HAP-1 (cell line): ENCODE measurements at regions not wholly inside any gene's neighbourhood (a gene's known extent, or its start where the extent isn't known, plus 50 kb on each side); places are given as distances from the start of the nearest gene placed in this dataset.

Source experiments
- DNase-seq, 2 experiments: peaks; one replicate each; pipeline ENCODE4 v3.0.0-alpha.2; 2016 to 2020; ENCODE audit warnings: low spot score in 2 of 2
- H3K27me3 ChIP-seq: fragments of 250-450 bp; sonication (Bioruptor Pico); 2 replicates; pipeline ENCODE4 v1.5.1; 2020; ENCODE audit warnings: low read depth, mild to moderate bottlenecking, moderate library complexity
- H3K36me3 ChIP-seq: fragments of 250-450 bp; sonication (Bioruptor Pico); replicated peaks from 2 replicates; pipeline ENCODE4 v1.5.1; 2020; ENCODE audit warnings: mild to moderate bottlenecking
- H3K4me1 ChIP-seq: fragments of 250-450 bp; sonication (Bioruptor Pico); 2 replicates; pipeline ENCODE4 v1.5.1; 2020; ENCODE audit warnings: mild to moderate bottlenecking
- H3K4me3 ChIP-seq: fragments of 250-450 bp; sonication (Bioruptor Pico); 2 replicates; pipeline ENCODE4 v1.5.1; 2020; ENCODE audit warnings: mild to moderate bottlenecking, moderate library complexity
- H3K9me3 ChIP-seq: fragments of 250-450 bp; sonication (Bioruptor Pico); 2 replicates; pipeline ENCODE4 v1.5.1; 2020; ENCODE audit warnings: mild to moderate bottlenecking, moderate library complexity
- in situ Hi-C: fragments of 300-500 bp; cut with MboI; formaldehyde crosslinking; loops from 3 replicates; pipeline ENCODE4 v1.14.3; 2020; ENCODE audit warnings: low sequenced_read_pairs, inconsistent platforms, mixed read lengths

GRCh38 chr2:146143971-146144370, 1624.1 kb upstream of the ZEB2 start:
- in situ Hi-C loops = no loop called here
- no peak overlapping the region for H3K4me3 ChIP-seq
- no peaks in the 10 kb centered on the region for H3K36me3 ChIP-seq
- 0 out of 2 replicates have a peak, but pooled peaks cover 3% of the 10 kb centered on the region for H3K9me3 ChIP-seq
- no peak for DNase-seq
- no peaks in the 10 kb centered on the region for H3K27me3 ChIP-seq
- no peaks in the 10 kb centered on the region for H3K4me1 ChIP-seq

- H3K36me3 ChIP-seq = no peaks in the 10 kb centered on the region
- no peak overlapping the region for H3K4me3 ChIP-seq
- no peaks in the 10 kb centered on the region for H3K27me3 ChIP-seq
- peaks cover 5% of the 10 kb centered on the region for H3K4me1 ChIP-seq
- no peak for DNase-seq
- H3K9me3 ChIP-seq = peaks cover 9% of the 10 kb centered on the region
- in situ Hi-C loops = no loop called here
These were observed 1618.9 kb upstream of the ZEB2 start for GRCh38 chr2:146138820-146139219.

GRCh38 chr2:146135245-146135644, 1615.3 kb upstream of the ZEB2 start:
- Histone ChIP-seq H3K4me1 (peaks cover 5% of the 10 kb centered on the region), H3K27me3 (no peaks in the 10 kb centered on the region), H3K4me3 (no peak overlapping the region), H3K9me3 (peaks cover 9% of the 10 kb centered on the region), H3K36me3 (no peaks in the 10 kb centered on the region)
- DNase-seq = peak; percentile 80 to 98
- in situ Hi-C loops = no loop called here

- H3K4me1 ChIP-seq = peaks cover 5% of the 10 kb centered on the region
- H3K9me3 ChIP-seq = peaks cover 7% of the 10 kb centered on the region
- DNase-seq = no peak
- in situ Hi-C loops = no loop called here
- no peaks in the 10 kb centered on the region for H3K27me3 ChIP-seq
- no peak overlapping the region for H3K4me3 ChIP-seq
- no peaks in the 10 kb centered on the region for H3K36me3 ChIP-seq
These were observed 1611.9 kb upstream of the ZEB2 start for GRCh38 chr2:146131785-146132184.

GRCh38 chr2:146131048-146131447, 1611.1 kb upstream of the ZEB2 start:
- Histone ChIP-seq H3K4me1 (peaks cover 5% of the 10 kb centered on the region), H3K9me3 (peaks cover 3% of the 10 kb centered on the region), H3K36me3 (no peaks in the 10 kb centered on the region), H3K27me3 (no peaks in the 10 kb centered on the region), H3K4me3 (no peak overlapping the region)
- no peak for DNase-seq
- in situ Hi-C loops = no loop called here

- in situ Hi-C loops = no loop called here
- peaks cover 5% of the 10 kb centered on the region for H3K4me1 ChIP-seq
- H3K27me3 ChIP-seq = no peaks in the 10 kb centered on the region
- no peak for DNase-seq
- H3K9me3 ChIP-seq = no peaks in the 10 kb centered on the region
- no peaks in the 10 kb centered on the region for H3K36me3 ChIP-seq
- H3K4me3 ChIP-seq = no peak overlapping the region
These were observed 1610.4 kb upstream of the ZEB2 start for GRCh38 chr2:146130290-146130689.

- no peak for DNase-seq
- Histone ChIP-seq H3K4me3 (no peak overlapping the region), H3K27me3 (no peaks in the 10 kb centered on the region), H3K4me1 (no peaks in the 10 kb centered on the region; the same call in 1 of the 2 replicates), H3K9me3 (no peaks in the 10 kb centered on the region), H3K36me3 (no peaks in the 10 kb centered on the region)
- in situ Hi-C loops = no loop called here
These were observed 1609.3 kb upstream of the ZEB2 start for GRCh38 chr2:146129231-146129630.

GRCh38 chr2:146128216-146128615, 1608.3 kb upstream of the ZEB2 start:
- Histone ChIP-seq H3K27me3 (no peaks in the 10 kb centered on the region), H3K4me3 (no peak overlapping the region), H3K4me1 (no peaks in the 10 kb centered on the region; the same call in 1 of the 2 replicates), H3K9me3 (no peaks in the 10 kb centered on the region), H3K36me3 (no peaks in the 10 kb centered on the region)
- DNase-seq = no peak
- in situ Hi-C loops = no loop called here

- Histone ChIP-seq H3K36me3 (no peaks in the 10 kb centered on the region), H3K9me3 (no peaks in the 10 kb centered on the region), H3K4me3 (no peak overlapping the region), H3K4me1 (no peaks in the 10 kb centered on the region; the same call in 1 of the 2 replicates), H3K27me3 (no peaks in the 10 kb centered on the region)
- no peak for DNase-seq
- in situ Hi-C loops = no loop called here
These were observed 1605.6 kb upstream of the ZEB2 start for GRCh38 chr2:146125551-146125950.

- no peaks in the 10 kb centered on the region for H3K27me3 ChIP-seq
- in situ Hi-C loops = no loop called here
These were observed 1604.8 kb upstream of the ZEB2 start for GRCh38 chr2:146124741-146125140.

GRCh38 chr2:146123714-146124113, 1603.8 kb upstream of the ZEB2 start:
- in situ Hi-C loops = no loop called here
- H3K9me3 ChIP-seq = no peaks in the 10 kb centered on the region
- no peak for DNase-seq
- no peaks in the 10 kb centered on the region for H3K4me1 ChIP-seq
- no peak overlapping the region for H3K4me3 ChIP-seq
- H3K27me3 ChIP-seq = no peaks in the 10 kb centered on the region
- no peaks in the 10 kb centered on the region for H3K36me3 ChIP-seq

More at GRCh38 chr2:146124741-146125140, 1604.8 kb upstream of the ZEB2 start:
- no peaks in the 10 kb centered on the region for H3K9me3 ChIP-seq
- DNase-seq = no peak
- H3K4me3 ChIP-seq = no peak overlapping the region
- H3K4me1 ChIP-seq = no peaks in the 10 kb centered on the region; the same call in 1 of the 2 replicates
- no peaks in the 10 kb centered on the region for H3K36me3 ChIP-seq

- Histone ChIP-seq H3K27me3 (no peaks in the 10 kb centered on the region), H3K36me3 (no peaks in the 10 kb centered on the region), H3K9me3 (no peaks in the 10 kb centered on the region), H3K4me1 (no peaks in the 10 kb centered on the region), H3K4me3 (no peak overlapping the region)
- no peak for DNase-seq
- in situ Hi-C loops = no loop called here
These were observed 1603.3 kb upstream of the ZEB2 start for GRCh38 chr2:146123256-146123655.

GRCh38 chr2:146119586-146119985, 1599.7 kb upstream of the ZEB2 start:
- in situ Hi-C loops = no loop called here
- Histone ChIP-seq H3K27me3 (no peaks in the 10 kb centered on the region), H3K36me3 (no peaks in the 10 kb centered on the region), H3K4me3 (no peak overlapping the region), H3K4me1 (no peaks in the 10 kb centered on the region), H3K9me3 (no peaks in the 10 kb centered on the region)
- DNase-seq = no peak

GRCh38 chr2:146108993-146109392, 1589.1 kb upstream of the ZEB2 start:
- Histone ChIP-seq H3K27me3 (no peaks in the 10 kb centered on the region), H3K9me3 (no peaks in the 10 kb centered on the region), H3K4me3 (no peak overlapping the region), H3K36me3 (no peaks in the 10 kb centered on the region), H3K4me1 (no peaks in the 10 kb centered on the region)
- in situ Hi-C loops = no loop called here
- no peak for DNase-seq

GRCh38 chr2:146094185-146094584, 1574.3 kb upstream of the ZEB2 start:
- Histone ChIP-seq H3K4me1 (no peaks in the 10 kb centered on the region), H3K36me3 (no peaks in the 10 kb centered on the region), H3K4me3 (no peak overlapping the region), H3K27me3 (no peaks in the 10 kb centered on the region), H3K9me3 (peaks cover 11% of the 10 kb centered on the region)
- no peak for DNase-seq
- in situ Hi-C loops = no loop called here
